ENCODE measurements at regions not wholly inside any gene's neighbourhood (a gene's known extent, or its start where the extent isn't known, plus 50 kb on each side); places are given as distances from the start of the nearest gene placed in this dataset.
"Not testable (repeated sequence)": the region's sequence is repeated elsewhere in the genome, so short reads cannot be mapped to it uniquely, and the experiment has no call there.

DNA sequence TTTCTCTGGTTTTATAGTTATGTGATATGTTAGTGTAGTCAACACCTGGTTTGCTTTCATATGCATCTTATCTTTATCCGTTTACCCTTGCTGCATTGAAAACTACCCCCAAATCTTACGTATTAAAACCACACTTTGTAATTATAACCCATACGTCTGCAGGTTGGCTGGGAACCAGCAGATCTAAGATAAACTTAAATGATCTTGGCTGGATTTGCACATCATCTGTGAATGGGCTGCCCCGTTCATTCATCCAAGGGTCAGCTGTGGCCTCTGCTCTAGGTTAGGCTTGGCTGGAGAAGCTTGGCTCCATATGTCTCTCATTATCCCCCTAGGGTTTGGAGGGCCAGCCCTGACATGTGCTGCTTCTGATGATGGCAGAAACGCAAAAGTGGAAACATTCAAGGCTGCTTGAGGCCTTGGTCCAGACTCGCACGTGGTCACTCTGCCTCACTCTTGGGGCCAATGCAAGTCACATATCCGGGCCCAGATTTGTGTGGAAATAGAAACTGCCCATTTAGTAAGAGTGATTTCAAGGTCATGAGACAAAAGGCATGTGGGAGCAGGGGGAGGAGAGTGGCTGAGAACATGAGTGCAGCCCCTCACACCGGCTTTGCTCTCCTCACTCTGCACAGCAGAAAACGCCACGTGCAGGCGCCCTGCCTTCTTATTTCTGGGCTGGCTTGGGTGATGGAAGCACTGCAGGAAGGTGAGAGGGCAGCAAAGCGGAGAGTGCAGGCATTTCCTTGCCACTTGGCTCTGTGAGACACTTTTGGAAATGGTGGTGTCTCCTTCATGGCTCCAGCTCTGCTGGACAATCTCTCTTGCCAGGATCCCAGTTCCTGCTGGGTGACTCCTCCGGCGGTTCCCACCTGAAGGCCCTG lies 553.8 kb downstream of the GLRX3 start:
- no peak for DNase-seq

DNA sequence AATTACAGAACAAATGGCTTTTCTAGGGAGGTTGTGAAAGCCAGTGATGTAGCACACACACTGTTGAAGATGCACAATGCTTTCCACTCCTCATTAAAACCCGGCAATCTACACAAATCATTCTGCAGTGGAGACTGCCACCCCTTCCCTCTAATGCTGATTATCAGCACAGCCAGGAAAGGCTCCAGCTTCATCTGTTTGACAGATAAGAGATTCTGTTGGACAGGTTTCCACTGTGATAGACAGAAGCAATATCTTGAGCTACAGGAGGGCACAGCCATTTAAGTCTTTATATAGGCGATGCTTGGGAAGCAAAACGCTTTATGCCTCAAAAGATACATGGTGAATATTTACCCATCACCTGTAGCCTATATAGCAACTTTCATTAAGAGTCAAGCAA lies 555.6 kb downstream of the GLRX3 start:
- no peak for DNase-seq

DNA sequence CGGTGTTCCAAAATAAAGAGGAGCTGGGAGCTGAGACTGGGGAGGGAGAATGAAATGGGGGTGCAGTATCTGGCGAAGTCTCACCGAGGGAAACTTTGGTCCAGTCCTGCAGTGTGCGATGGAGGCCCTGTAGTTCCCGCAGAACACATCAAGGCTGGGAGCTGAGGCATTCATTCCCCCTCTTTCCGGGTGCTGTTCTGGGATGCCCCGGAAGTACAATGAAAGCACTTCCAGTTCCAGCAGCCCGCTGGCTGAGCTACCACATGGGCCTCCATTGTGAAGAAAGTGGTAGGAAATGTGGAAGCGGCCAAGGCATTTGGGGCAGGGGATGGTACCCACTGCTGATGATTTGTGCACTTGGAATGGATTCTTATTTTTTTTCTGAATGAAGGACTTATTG lies 560.7 kb downstream of the GLRX3 start:
- no peak for DNase-seq

DNA sequence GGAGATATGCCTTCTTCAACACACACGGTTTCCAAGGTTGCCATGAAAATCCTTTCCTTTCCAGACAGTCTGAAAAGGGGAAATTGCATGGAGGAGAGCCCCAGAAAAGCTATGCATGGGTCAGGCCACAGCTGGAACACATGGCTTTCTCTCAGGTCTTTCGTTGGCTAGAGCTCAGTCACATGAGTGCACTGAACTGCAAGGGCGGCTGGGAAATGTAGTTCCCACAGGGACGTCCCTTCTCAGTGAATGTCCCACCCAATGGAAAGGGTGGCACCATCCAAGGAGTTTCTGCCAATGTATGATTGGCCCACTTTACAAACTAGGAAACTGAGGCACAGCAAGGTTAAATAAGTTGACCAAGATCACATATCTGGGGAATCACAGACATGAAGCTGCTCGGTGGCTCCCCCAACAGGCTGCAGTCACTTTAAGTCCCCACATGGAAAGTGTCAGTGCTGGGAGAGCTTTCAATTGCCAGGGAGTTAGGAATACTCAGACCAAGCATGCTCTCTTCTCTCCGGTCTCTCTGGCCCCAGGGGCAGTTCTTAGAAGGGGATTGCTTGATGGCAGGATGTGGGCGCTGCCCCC lies 571.3 kb downstream of the GLRX3 start:
- no peak for DNase-seq

DNA sequence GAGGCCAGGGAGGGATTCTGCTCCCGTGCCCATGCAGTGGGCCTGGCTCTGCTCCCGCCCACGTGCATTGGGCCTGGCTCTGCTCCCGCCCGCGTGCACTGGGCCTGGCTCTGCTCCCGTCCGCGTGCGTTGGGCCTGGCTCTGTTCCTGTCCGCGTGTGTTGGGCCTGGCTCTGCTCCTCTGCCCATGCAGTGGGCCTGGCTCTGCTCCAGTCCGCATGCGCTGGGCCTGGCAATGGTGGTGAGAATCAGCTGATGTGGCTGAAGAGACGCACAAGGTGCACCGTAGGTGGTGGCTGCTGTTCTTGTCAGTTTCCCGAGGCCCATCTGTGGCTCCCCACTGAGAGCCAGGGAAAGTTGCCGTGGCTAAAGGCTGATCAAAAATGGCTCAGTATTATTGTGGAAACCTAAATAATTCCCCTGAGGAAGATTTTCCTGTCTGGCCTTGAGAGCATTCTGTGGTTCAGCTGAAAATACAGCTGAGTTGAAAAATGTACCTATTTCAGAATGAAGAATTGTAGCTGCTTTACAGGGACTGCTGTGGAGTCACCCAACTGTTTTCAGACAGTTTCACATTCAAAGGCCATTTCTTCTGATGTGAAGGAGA lies 572.4 kb downstream of the GLRX3 start:
- DNase-seq = no peak

DNA sequence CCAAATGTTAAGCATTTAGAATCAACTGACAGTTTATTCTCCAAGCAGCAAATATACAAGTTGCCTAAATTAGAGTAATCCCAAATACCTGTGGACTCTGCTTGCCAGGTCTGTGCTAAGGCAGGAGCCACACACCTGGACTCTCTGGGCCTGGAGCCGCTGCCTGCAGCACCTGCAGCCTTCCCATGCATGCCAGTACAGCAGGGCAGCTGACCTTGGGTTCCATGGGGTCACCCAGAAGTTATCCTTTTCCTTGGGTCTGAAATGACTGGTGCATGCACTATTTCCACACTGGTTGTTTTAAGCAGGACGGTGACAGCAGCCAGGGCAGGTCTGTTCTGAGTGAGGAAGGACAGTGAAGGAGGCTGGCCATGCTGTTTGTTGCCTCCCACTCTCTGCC lies 573.2 kb downstream of the GLRX3 start:
- DNase-seq = no peak

DNA sequence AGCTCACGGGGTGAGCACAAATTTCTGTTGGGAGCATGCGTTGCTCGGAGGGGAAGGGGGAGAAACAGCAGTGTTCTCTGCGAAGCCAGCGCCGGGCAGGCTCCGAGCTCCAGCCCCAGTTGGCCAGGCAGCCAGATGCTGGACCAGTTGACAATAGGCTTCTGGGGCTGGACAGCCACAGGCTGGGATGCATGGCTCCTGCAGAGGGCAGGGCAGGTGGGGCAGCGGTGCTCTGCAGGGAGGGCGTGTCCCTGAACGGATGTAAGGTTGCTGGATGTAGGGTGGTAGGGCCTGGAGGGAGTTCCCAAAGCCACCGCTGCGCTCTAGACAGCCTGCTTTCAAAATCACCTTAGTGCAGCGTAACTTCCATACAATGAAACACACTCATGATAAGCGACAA lies 574.9 kb downstream of the GLRX3 start:
- no peak for DNase-seq

DNA sequence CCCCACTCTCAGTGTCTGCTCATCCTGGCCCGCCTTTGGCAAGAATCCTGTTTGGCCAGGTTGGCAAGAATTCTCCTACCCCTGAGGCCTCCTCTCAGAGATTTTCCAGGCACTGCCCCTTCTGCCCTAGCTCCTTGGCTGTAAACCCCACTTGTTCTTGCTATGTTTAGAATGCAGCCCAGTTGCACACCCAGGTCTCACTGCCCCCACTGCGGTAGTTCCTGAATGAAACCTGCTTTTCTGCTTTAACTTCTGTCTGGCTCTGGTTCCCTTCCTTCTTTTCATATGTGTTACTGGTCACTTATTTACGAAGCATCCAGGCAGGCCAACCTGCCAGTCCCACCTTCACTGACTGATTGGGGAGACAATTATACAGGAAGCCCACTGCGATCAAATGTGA lies 576.9 kb downstream of the GLRX3 start:
- DNase-seq = no peak

DNA sequence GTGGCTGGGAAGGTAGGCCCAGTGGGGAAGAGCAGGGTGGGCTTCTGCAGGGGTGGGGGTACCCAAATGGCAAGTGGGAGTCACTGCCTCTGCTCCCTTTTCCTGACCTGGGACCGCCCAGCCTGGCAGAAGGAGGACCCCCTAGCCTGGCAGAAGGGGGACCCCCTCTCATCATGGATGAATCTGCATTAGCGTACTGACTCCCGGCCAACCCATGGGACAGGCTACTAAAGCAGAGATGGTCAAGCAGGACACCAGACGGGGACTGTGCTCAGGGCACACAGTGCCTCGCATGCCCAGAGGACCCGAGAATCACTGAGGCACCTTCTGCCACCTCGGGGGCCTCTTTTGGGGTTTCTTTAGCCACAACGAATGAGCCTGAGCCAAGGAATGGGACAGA lies 577.5 kb downstream of the GLRX3 start:
- DNase-seq = no peak

DNA sequence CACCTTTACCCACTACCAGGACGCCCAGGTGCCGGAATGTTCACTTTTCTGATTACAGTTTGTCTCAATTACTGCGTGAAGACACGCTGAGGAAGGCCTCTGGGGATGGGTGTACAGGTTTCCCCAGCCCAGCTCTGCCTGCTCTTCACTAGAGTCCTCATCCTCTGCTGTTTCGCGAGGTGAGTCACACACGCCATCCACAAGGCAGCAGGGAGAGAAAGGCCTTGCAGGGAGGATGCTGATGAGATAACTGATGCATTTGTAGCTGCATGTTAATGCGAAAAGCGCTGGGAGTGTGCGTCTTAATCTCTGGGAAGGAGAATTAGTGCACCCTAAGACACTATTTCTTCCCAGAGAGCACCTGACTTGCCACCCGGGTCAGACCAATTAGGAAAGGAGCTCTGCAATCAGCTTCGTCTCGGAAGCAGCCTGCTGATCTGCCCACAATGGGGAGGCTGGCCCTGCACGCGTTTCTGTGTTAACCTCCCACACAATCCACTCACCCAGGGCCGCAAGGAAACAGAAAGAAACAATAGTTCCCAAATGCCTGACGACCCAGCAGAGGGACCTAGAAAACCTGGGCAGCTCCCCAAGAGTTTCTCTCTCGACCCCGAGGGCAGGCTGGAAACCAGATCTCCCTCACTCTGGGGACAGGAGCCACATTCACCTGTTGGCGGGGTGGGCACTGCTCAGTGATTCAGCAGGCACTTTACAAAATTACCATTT lies 578.7 kb downstream of the GLRX3 start:
- no peak for DNase-seq

DNA sequence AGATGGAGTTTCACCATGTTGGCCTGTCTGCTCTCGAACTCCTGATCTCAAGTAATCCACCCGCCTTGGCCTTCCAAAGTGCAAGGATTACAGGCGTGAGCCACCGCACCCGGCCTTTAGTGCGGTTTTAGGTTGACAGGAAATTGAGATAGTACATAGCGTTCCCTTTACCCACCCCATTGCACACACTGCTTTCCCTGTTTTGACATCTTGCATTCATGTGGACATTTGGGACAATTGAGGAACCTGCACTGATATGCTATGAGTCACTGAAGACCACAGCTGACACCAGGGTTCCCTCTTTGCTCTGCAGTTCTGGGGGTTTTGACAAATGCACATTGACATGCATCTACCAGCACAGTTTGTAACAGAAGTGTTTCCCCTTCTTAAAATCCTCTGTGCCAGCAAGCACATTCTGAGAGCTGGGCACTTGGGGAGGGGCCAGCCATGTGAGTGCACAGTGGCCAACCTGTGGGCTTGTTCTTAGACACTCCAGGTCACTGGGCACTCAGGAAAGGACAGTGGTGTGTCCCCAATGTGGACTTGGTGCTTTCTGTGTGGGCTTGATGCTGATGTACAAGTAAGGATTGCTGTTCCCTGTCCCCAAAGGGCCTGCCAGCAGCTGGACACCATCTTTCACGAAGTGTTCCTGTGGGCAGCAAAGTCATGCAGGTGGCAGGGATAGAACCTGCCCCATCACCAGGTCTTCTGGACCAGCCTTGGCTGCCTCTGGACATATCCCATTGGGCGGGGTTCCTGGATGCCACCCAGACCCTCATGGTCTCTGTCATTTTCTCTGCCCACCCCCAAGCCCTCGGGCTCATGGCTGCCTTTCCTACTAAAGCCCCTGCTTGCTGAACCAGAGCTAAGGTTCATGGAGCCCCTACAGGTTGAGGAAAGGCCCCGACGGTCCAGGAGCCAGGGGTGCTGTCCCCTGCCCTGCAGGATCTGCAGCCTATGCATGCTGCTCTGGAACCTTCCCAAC lies 579.8 kb downstream of the GLRX3 start:
- no peak for DNase-seq

DNA sequence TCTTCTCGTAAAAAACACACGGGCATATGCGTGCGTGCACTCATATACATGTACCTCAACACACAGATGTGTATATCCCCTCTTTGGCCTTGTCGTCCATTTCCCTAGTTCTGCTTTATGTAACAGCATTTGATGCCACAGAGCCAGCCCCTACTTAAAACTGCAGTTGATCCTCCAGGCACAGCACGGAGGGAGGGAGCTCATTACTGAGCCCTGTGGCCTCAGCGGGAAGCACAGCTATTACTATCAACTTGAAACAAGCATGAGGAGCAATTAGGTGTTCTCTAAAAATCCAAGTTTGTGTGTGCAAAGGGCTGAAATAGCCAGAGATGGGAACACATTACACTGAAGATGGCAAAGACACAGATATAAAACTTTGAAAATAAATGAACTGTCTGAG lies 580.9 kb downstream of the GLRX3 start:
- DNase-seq = no peak

DNA sequence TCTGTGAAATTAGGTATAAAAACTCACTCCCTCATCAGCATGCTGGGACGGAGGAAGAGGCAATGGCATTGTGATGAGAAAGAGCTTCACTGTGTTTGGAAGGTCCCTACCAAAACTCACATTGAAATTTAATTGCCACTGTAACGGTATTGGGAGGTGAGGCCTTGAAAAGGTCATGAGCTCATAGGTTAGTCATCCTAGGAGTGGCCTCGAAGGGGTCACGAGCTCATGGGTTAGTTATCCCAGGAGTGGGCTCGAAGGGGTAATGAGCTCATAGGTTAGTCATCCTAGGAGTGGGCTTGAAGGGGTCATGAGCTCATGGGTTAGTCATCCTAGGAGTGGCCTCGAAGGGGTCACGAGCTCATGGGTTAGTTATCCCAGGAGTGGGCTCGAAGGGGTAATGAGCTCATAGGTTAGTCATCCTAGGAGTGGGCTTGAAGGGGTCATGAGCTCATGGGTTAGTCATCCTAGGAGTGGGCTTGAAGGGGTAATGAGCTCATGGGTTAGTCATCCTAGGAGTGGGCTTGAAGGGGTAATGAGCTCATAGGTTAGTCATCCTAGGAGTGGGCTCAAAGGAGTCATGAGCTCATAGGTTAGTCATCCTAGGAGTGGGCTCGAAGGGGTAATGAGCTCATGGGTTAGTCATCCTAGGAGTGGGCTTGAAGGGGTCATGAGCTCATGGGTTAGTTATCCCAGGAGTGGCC lies 582.7 kb downstream of the GLRX3 start:
- DNase-seq = not testable (repeated sequence)

DNA sequence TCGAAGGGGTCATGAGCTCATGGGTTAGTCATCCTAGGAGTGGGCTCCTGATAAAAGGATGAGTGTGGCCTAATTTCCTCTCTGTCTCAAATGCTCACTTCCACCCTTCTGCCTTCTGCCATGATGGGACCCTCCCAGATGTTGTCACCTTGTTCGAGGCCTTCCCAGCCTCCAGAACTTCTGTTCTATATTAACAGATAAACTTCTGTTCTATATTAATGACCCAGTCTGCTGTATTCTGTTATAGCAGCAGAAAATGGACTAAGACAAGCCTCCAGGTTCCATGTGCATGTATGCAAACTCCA lies 583.2 kb downstream of the GLRX3 start:
- no peak for DNase-seq

DNA sequence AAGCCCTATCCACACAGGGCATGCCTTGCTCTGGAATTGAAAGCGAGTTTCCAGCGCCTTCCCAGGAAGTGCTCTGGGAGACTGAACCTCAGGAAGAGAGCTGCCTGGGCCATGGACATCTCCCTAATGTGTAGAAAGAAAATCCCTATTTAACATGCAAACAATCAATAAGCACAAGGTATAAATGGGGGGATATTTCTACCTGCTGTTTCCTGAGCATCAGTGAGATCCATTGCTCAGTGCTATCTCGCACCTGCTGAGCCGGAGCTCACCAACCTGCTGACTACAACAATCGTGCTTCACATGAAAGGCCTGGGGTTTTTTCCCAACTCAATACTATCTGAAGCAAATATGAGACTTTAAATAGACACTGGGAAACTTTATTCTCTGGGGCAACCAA lies 584.0 kb downstream of the GLRX3 start:
- no peak for DNase-seq

DNA sequence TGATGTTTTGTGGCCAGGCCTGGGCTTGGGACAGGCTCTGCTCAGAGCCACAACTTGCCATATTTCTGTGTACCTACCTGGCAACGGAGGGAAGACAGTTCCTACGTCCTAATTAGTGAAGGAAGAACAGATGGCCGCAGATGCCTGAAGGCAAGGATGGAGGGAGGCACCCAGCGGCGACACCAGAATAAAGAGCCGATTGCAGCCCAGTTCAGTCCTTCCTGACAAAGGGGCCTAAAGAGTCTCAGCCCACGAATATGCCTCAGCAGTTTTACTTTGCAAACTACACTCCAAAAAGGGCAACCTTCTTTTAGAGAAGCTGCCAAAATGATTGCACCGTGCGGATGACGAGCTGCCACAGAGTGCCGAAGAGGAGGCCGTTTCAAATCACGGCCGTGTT lies 585.8 kb downstream of the GLRX3 start:
- DNase-seq = no peak

DNA sequence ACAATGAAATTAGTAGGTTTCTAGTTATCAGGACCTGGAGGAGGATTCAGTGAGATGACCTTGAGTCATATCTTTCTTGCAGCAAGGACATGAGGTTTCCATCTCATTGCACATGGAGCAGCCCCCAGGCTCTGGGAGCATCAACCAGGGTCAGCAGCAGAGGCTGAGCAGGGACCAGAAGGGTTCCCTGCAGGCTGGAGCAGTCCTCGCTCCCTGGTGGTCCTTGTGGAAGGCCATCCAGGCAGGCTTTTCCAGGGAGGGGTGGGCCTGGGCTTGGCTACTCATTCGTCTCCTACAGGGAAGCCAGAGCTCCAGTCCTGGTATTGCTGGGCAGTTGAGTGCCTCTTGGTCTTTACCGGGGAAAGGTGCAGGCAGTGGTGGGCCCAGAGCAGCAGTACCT lies 587.5 kb downstream of the GLRX3 start:
- DNase-seq = no peak

DNA sequence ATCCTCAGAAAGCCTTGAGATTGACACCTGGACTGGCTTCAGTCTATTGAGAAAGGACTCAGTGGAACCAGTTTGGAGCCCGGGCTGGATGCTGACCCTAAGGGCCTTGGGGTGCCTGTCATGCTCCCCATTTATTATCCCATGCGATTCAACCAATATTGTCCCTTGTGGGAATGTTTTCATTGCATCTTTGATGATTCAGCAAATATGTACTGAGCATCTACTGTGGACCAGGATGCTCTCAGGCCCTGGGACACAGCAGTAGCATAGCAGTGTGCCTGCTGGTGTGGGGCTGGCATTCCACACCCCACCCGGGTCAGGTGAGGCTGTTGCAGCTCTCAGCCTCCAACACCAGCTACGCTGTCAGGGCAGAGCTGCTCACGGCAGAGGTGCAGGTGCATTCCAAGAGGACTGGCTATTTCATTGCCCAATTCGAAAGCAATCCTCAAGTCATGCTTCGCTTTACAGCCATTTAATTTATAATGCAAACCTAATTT lies 586.0 kb downstream of the TCERG1L start:
- DNase-seq = no peak

DNA sequence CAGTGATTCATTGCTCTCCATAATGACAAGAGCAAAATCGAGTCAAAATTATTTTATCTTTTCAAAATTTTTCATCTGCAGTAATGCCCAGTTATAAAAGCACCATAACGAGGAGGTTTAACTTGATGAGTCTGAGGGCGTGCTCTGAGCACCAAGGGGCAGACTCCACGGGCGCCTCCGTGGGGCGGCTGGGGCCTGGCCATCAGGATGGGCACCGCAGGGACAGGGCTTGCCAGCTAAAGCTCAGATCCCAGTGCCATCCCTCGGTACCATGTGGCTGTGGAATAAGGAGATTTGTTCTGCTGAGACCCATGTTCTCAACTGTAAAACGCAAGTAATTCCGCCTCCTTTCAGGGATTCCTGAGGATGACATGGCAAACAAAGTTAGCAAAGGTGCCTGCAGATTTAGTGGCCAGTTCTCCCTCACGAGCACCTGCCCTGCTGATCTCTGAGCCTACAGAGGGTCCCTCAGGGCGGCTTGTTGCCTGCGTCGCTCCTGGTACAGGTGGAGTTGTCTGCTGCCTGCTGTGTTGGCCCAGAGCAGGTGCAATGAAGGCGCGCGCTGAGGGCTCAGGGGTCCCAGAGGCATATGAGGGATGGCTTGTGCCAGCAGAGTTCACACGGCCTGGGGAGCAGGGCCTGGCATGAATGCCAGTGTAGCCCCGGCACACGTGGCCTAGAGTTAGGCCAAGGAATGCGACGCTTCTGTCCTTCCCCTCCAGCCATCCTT lies 584.4 kb downstream of the TCERG1L start:
- no peak for DNase-seq

DNA sequence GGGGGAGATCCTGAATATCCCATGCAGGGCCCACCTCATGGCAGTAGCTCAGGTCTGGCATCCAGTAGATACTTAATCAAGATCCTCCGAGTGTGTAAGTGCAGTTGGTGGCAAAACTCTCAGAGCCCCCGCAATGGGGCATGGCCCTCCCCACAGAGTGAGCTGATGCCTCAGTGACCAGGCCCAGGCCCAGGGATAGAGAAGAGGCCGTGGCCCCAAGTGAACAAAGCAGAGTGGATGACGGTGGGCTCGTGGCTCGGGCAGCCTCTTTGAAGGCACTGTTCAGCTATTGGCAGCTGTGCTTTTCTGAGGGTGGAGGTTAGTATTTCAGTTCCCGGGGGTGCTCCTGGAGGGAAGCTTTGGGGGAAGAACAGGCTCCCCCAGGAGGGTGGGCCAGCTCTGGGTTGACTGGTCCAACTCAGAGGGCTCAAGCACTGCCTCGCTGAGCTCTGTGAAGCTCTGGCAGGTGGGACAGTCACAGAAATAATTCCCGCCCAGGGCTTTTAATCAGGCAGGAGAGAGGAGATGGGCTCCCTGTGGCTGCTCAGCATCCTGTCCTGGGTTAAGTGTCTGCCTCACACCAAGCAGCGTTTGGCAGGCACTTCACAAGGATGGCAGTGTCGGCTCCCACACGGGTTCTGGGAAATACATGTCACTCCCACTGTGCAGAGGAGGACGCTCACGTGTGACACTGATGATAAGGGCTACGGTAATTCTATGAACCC lies 583.6 kb downstream of the TCERG1L start:
- DNase-seq = no peak

Measured in CD4-positive, alpha-beta T cell treated with Interleukin-12 subunit alpha and Interleukin-12 subunit beta, for 1 hour (primary cell).